ENCODE measurements at regions not wholly inside any gene's neighbourhood (a gene's known extent, or its start where the extent isn't known, plus 50 kb on each side); places are given as distances from the start of the nearest gene placed in this dataset.
"Not testable (repeated sequence)": the region's sequence is repeated elsewhere in the genome, so short reads cannot be mapped to it uniquely, and the experiment has no call there.

- H3K4me1 ChIP-seq (ENCODE audit: control insufficient read depth in 4 of 4, insufficient read depth in 4 of 4, low read length in 3 of 4): no peaks in the 10 kb centered on the region
- no peaks in the 10 kb centered on the region for H3K36me3 ChIP-seq (ENCODE audit: control insufficient read depth in 4 of 4, insufficient read depth in 3 of 4, low read depth in 1 of 4, low read length in 3 of 4)
- H3K27me3 ChIP-seq (ENCODE audit: control insufficient read depth in 4 of 4, insufficient read depth in 4 of 4, low read length in 3 of 4): no peaks in the 10 kb centered on the region
- DNase-seq (ENCODE audit: low spot score): no peak
- no peak overlapping the region for H3K9ac ChIP-seq (ENCODE audit: low read depth in 1 of 2, low read length in 2 of 2)
- TF ChIP-seq JUND (IDR thresholded peaks at IDR 0.05) (no peak), NR2F2 (IDR thresholded peaks at IDR 0.05) (no peak), MAX (IDR thresholded peaks at IDR 0.05) (no peak), EGR1 (IDR thresholded peaks at IDR 0.05; ENCODE audit: low read depth in 2 of 2) (no peak), HNF4A (conservative IDR thresholded peaks at IDR 0.05) (no peak), RAD21 (IDR thresholded peaks at IDR 0.05) (no peak), REST (IDR thresholded peaks at IDR 0.05) (no peak), FOXA1 (IDR thresholded peaks at IDR 0.05) (no peak), SP1 (IDR thresholded peaks at IDR 0.05) (no peak), FOXA2 (IDR thresholded peaks at IDR 0.05) (no peak), TAF1 (conservative IDR thresholded peaks at IDR 0.05) (no peak), YY1 (IDR thresholded peaks at IDR 0.05) (no peak), HNF4G (IDR thresholded peaks at IDR 0.05) (no peak), ATF3 (IDR thresholded peaks at IDR 0.05) (no peak), GABPA (IDR thresholded peaks at IDR 0.05 in 1 of 2, conservative IDR thresholded peaks at IDR 0.05 in 1 of 2) (no peak), RXRA (IDR thresholded peaks at IDR 0.05) (no peak), ZBTB33 (IDR thresholded peaks at IDR 0.05) (no peak), CTCF (IDR thresholded peaks at IDR 0.05; ENCODE audit: low read depth, low read length, missing input control) (no peak)
- H3K4me3 ChIP-seq (ENCODE audit: low read depth in 1 of 3, low read length in 3 of 3): no peak overlapping the region
- no peak overlapping the region for H3K27ac ChIP-seq (ENCODE audit: low read depth in 1 of 2, low read length in 2 of 2)
- H3K9me3 ChIP-seq (ENCODE audit: control insufficient read depth in 4 of 4, low read length in 3 of 4): no peaks in the 10 kb centered on the region
- 87% methylated on average over 3 of the region's 3 CpGs for WGBS
Observed at GRCh38 chr2:187627153-187627552, 72.9 kb upstream of the TFPI start.

- not testable (repeated sequence) for H3K9ac ChIP-seq (ENCODE audit: low read depth in 1 of 2, low read length in 2 of 2); H3K27me3 ChIP-seq (ENCODE audit: control insufficient read depth in 4 of 4, insufficient read depth in 4 of 4, low read length in 3 of 4); H3K9me3 ChIP-seq (ENCODE audit: control insufficient read depth in 4 of 4, low read length in 3 of 4); H3K36me3 ChIP-seq (ENCODE audit: control insufficient read depth in 4 of 4, insufficient read depth in 3 of 4, low read depth in 1 of 4, low read length in 3 of 4); H3K4me1 ChIP-seq (ENCODE audit: control insufficient read depth in 4 of 4, insufficient read depth in 4 of 4, low read length in 3 of 4); H3K27ac ChIP-seq (ENCODE audit: low read depth in 1 of 2, low read length in 2 of 2); H3K4me3 ChIP-seq (ENCODE audit: low read depth in 1 of 3, low read length in 3 of 3); DNase-seq (ENCODE audit: low spot score)
- WGBS: 96% methylated on average over 53 of the region's 53 CpGs
Observed at GRCh38 chr2:187636731-187637391, 82.6 kb upstream of the TFPI start.

GRCh38 chr2:187637392-187637740 lies 83.1 kb upstream of the TFPI start:
- H3K4me1 ChIP-seq (ENCODE audit: control insufficient read depth in 4 of 4, insufficient read depth in 4 of 4, low read length in 3 of 4); H3K27me3 ChIP-seq (ENCODE audit: control insufficient read depth in 4 of 4, insufficient read depth in 4 of 4, low read length in 3 of 4); DNase-seq (ENCODE audit: low spot score); H3K36me3 ChIP-seq (ENCODE audit: control insufficient read depth in 4 of 4, insufficient read depth in 3 of 4, low read depth in 1 of 4, low read length in 3 of 4); H3K27ac ChIP-seq (ENCODE audit: low read depth in 1 of 2, low read length in 2 of 2); H3K9me3 ChIP-seq (ENCODE audit: control insufficient read depth in 4 of 4, low read length in 3 of 4); H3K4me3 ChIP-seq (ENCODE audit: low read depth in 1 of 3, low read length in 3 of 3); H3K9ac ChIP-seq (ENCODE audit: low read depth in 1 of 2, low read length in 2 of 2): not testable (repeated sequence)
- 96% methylated on average over 19 of the region's 19 CpGs for WGBS

GRCh38 chr2:187637771-187638170 lies 83.5 kb upstream of the TFPI start:
- DNase-seq (ENCODE audit: low spot score); H3K9ac ChIP-seq (ENCODE audit: low read depth in 1 of 2, low read length in 2 of 2); H3K4me3 ChIP-seq (ENCODE audit: low read depth in 1 of 3, low read length in 3 of 3); H3K27me3 ChIP-seq (ENCODE audit: control insufficient read depth in 4 of 4, insufficient read depth in 4 of 4, low read length in 3 of 4); H3K36me3 ChIP-seq (ENCODE audit: control insufficient read depth in 4 of 4, insufficient read depth in 3 of 4, low read depth in 1 of 4, low read length in 3 of 4); H3K9me3 ChIP-seq (ENCODE audit: control insufficient read depth in 4 of 4, low read length in 3 of 4); H3K27ac ChIP-seq (ENCODE audit: low read depth in 1 of 2, low read length in 2 of 2); H3K4me1 ChIP-seq (ENCODE audit: control insufficient read depth in 4 of 4, insufficient read depth in 4 of 4, low read length in 3 of 4): not testable (repeated sequence)
- 96% methylated on average over 20 of the region's 20 CpGs for WGBS

Measured in liver (tissue), 8 donors.